Left kidney (tissue), 1 donor: ENCODE measurements at regions not wholly inside any gene's neighbourhood (a gene's known extent, or its start where the extent isn't known, plus 50 kb on each side); places are given as distances from the start of the nearest gene placed in this dataset.

Experiments
- DNase-seq: peaks from one replicate; pipeline ENCODE4 v3.0.0-alpha.2; 2013

- no peak for DNase-seq
These were observed 208.0 kb upstream of the KCNN2 start for GRCh38 chr5:114153833-114154232.

GRCh38 chr5:114166081-114166480, 195.8 kb upstream of the KCNN2 start:
- no peak for DNase-seq

GRCh38 chr5:114174131-114174530, 187.7 kb upstream of the KCNN2 start:
- no peak for DNase-seq

GRCh38 chr5:114174837-114175236, 187.0 kb upstream of the KCNN2 start:
- no peak for DNase-seq

GRCh38 chr5:114176356-114176755, 185.5 kb upstream of the KCNN2 start:
- DNase-seq = no peak

DNA sequence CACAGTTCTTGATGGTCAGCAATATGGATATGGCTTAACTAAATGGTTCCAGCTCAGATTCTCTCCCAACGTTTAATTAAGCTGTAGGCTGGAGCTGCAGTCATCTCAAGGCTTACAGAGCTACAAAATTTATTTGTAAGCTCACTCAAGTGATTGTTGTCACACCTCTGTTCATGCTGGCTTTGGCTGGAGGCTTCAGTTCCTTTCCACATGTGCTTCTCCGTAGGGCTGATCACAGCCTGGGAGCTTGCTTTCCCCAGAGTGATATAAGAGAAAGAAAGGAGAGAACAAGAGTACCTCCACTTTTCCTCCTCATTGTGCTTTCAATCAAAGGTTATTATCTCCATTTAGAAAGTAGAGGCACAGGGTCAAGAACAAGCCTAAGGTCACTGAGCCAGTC, 182.7 kb upstream of the KCNN2 start:
- no peak for DNase-seq

DNA sequence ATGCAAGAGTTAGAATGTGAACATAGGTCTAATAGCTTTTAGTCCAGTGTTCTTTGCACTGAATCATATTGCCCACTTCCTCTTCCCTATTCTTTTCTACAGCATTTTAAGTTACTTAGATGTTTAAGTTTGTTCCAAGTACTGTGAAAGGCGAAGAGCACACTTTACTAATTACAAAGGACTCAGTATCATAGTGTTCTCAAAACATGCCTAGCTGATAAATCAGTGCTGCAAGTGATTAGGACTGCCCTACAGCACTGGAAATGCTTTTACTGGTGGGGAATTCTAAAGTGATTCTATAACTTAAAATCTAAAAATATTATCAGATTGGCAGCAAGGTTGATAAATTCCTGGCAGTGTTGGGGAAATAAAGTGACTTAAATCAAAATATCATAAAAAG, 177.9 kb upstream of the KCNN2 start:
- no peak for DNase-seq

DNA sequence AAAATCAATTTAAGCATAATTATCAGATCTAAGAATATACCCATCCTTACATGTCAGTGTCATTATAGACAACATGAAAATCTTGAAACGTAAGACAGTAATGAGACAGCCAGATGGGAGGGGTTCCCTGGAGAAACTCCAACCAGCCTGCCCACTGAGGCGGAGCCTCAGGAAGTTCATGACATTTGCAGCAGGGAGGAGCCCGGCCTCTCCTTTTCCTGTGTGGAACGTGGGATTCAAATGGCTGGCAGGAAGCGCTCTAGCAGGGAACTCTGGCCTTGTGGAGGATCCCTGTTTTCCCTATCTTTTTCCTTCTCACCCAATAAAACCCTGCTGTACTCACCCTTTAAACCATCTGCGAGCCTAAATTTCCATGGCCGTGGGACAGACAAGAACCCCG, 176.6 kb upstream of the KCNN2 start:
- DNase-seq = no peak

DNA sequence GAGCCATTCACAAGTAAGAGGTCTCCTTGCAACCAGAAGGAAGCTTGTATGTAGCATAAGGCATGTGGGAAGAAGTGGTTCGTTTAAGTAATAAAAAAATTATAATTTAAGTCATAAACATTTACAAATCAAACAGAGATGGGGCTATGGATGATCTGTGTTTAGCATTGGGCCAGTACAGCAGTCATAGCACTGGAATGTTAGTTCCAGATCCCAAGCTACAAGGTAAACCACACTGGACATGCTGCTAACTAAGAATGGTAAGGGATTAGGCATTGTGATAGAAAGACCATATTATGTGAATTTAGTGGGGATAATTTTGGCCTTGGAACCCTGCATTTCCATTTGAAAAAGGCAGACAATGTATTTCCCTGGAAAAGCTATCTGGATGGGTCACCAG, 170.4 kb upstream of the KCNN2 start:
- no peak for DNase-seq

- no peak for DNase-seq
These were observed 169.8 kb upstream of the KCNN2 start for GRCh38 chr5:114192108-114192507.

DNA sequence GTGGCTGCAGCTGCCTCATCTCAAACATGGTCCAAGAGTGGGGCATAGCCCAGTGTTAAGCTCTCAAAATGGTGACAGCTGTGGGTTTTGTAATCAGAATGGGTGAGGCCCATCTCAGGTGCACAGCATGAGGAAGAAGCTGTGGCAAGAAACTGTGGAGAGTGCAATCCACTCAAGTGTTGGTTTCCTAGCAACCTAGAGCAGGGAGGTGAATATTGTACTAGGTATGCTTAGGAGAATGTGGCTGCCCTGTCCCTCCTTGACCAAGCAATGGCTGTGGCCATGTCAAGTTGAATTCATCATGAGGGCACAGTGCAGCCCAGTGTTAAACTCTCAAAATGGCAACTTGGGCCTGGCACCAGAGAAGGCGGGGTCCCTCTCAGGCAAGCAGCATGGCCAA, 160.5 kb upstream of the KCNN2 start:
- no peak for DNase-seq

DNA sequence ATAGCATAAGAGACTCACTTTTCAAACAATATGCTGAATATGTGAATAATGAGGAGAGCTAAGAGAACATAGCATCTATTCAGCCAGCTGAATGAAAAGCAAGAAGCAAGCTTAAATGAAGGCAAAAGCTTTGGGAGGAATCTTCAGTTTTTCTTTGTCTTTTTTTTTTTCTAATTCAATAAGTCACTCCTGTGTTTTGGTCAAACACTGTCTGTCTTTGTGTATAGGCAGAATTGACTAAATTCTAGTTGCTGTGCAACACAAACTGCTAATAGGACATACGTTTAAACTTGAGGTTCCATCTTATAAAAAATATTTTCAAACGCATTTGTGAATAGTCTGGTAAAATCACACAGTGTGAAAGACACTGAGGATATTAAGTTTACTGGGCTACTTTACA, 156.9 kb upstream of the KCNN2 start:
- DNase-seq = no peak

- no peak for DNase-seq
These were observed 155.2 kb upstream of the KCNN2 start for GRCh38 chr5:114206640-114207039.

GRCh38 chr5:114207615-114208014, 154.3 kb upstream of the KCNN2 start:
- no peak for DNase-seq

DNA sequence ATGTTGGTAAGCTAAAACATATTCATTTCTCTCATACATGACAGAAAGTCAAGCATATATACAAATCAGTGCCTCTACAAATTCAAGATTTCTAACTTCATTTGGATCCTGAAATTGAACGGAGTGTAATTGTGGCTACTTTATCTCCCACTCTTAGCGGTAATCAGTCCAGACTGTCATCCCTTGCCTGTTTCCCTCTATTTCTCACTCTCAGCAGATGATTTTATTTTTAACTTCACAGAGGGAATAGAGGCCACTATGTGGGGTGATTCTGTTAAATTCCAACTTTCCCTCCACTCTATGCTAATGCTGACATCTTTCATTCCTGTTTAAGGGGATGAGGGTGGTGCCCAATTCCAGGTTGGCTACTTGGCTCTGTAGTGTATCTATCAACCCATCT, 153.8 kb upstream of the KCNN2 start:
- DNase-seq = no peak

GRCh38 chr5:114208588-114208987, 153.3 kb upstream of the KCNN2 start:
- DNase-seq = no peak

- DNase-seq = no peak
These were observed 151.2 kb upstream of the KCNN2 start for GRCh38 chr5:114210662-114211061.

- no peak for DNase-seq
These were observed 140.1 kb upstream of the KCNN2 start for GRCh38 chr5:114221807-114222206.

GRCh38 chr5:114223866-114224265, 138.0 kb upstream of the KCNN2 start:
- no peak for DNase-seq

- DNase-seq = no peak
These were observed 124.1 kb upstream of the KCNN2 start for GRCh38 chr5:114237766-114238165.

- DNase-seq = no peak
These were observed 123.0 kb upstream of the KCNN2 start for GRCh38 chr5:114238771-114239313.

DNA sequence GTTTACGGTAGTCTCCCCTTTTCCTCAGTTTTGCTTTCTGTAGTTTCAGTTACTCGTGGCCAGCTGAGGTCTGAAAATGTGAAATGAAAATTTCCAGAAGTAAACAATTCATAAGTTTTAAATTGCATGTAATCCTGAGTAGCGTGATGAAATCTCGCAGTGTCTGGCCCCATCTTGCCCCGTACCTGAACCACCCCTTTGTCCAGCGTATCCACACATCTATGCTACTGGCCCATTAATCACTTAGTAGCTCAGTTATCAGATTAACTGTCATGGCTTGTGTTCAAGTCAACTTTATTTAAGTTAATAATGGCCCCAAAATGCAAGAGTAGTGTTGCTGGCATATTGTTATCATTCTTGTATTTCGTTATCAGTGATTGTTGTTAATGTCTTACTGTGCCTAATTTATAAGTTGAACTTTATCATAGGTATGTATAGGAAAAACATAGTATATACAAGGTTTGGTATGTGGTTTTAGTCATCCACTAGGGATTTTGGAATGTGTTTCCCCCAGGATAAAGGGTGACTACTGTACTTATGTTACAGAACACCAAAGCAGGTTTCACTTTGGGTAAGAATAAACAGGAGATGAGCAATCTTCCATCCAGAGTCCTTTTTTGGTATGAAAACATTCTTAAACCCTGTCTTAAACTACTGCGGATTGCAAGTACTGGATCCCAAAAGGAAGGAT, 118.4 kb upstream of the KCNN2 start:
- DNase-seq = no peak

DNA sequence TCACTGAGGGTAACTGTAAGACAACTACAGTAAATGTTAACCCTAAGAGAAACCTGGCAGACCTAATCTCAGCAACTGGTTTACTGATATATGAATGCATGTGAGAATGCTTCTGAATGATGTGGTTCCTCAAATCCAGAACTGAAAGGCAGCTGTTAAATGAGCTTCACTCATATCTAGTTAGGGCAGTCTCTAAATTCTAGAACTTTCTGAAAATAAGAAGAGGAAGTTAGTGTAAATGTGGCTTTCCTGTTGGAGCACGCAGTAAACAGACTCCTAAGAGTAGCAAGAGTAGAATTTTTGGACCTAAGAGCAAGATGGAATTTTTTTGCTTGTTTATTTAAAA, 117.9 kb upstream of the KCNN2 start:
- no peak for DNase-seq

GRCh38 chr5:114249823-114250222, 112.0 kb upstream of the KCNN2 start:
- DNase-seq = peak; percentile 11

- no peak for DNase-seq
These were observed 111.3 kb upstream of the KCNN2 start for GRCh38 chr5:114250536-114250935.
